GM12872 (cell line): ENCODE measurements at regions not wholly inside any gene's neighbourhood (a gene's known extent, or its start where the extent isn't known, plus 50 kb on each side); places are given as distances from the start of the nearest gene placed in this dataset.

Experiments used
- CTCF ChIP-seq: IDR thresholded peaks from 3 replicates; pipeline ENCODE4 v1.5.1; 2011; ENCODE audit warnings: low read depth, mild to moderate bottlenecking, low read length, moderate library complexity; ENCODE audit not compliant: insufficient read depth

DNA sequence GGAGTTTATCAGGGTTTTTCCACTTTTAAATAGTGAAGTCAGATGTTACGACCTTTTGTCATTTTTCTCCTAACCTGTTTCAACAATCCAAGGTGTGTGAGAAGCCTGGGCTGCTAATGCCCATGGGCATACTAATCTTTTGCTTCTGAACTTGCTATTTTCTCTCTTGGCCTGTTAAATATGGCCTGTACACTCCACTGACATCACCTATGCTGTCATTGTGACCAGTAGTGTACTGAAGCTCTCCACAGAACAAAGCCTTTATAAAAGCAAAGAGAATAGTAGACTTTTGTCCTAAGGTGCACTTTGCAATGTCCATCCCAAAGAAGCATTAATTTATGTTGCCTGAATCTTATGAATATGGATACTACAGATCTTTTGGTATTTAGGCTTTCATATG is 1490.5 kb downstream of the STIM2 start:
- TF ChIP-seq CTCF = no peak

DNA sequence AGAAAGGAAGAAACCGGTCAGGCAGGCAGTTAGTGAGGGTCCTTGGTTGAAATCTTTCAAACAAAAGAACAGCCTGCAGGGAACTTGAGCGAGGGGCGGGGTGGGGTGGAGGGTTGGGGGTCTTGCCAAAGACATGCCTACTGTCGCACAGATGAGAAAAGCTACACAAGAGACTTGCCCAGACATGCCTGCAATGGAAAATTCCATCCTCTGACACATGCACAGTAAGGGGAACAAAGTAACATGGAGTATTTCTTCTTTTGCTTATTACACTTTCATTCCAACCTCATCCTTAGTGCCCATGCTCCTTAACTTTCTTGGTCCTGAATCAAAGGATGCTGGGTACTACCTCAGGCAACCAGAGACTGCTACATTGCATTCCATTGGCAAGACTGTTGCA is 1491.2 kb downstream of the STIM2 start:
- TF ChIP-seq CTCF = no peak

- TF ChIP-seq CTCF = no peak
These were observed 1494.4 kb downstream of the STIM2 start for GRCh38 chr4:28354880-28355656.

- TF ChIP-seq CTCF = no peak
These were observed 1497.3 kb downstream of the STIM2 start for GRCh38 chr4:28357990-28358389.

DNA sequence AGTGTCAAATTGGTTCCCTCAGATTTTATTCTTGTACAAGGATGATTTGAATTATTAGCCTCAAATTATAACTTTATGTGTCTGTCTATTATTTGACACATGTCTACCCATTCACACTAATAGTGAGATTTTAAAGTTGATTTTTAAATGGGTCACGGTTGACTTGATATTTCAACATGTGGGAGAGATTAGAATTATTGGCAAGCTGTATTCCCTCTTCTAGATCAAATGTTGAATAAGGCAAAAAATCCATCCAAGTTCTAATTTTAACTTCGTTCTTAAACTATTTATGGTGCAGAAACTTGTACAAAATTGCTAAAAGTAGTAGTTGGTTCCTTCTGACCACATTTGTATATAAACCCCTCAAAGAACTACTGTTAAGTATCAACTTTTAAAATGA is 1498.0 kb downstream of the STIM2 start:
- TF ChIP-seq CTCF = no peak

DNA sequence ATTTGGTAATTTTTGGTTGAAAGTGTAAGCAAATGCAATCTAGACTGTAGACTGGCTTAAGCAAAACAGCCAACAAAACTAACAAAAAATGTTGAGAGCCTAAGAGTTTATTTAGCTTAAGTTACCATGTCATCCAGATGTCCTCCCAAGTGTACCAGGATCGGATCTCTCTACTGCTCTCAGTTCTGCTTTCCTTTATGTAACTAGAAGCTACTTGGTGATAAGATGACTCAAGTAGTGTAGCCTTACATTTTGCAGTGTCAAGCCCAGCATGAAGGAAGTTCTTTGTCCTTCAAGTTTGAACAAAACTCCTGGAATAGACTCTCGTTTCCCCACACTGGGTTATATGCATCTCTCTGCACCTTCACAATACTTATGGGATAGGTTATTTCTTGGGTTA is 1500.0 kb downstream of the STIM2 start:
- no peak for TF ChIP-seq CTCF

DNA sequence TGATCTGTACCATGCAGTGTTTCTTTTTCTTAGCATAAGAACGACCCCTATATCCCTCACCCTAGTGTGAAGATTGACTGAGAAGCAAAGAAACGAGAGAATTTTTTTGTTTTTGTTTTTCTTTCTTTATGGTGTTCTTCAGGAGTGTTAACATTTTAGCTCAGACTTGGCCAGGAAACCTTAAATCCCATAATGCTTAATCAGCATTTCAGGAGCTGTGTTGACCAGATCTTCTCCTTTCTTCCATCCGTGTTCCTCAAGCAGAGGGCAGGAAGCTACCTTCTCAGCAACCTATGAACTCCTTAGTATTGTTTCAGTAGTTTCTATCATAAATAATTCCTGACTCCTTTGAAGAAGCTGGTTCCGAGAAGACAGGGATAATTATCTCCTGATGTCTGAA is 1501.5 kb downstream of the STIM2 start:
- no peak for TF ChIP-seq CTCF
